ENCODE measurements at regions not wholly inside any gene's neighbourhood (a gene's known extent, or its start where the extent isn't known, plus 50 kb on each side); places are given as distances from the start of the nearest gene placed in this dataset.
"Not testable (repeated sequence)": the region's sequence is repeated elsewhere in the genome, so short reads cannot be mapped to it uniquely, and the experiment has no call there.

- no peak overlapping the region for H3K4me2 ChIP-seq (ENCODE audit: insufficient read depth, low read length)
- H3K27ac ChIP-seq (ENCODE audit: insufficient read depth, low read depth, low read length) = no peak overlapping the region
- no peaks in the 10 kb centered on the region for H3K9me3 ChIP-seq (replicated peaks; ENCODE audit: control insufficient read depth, insufficient read depth, low read length)
- H3K9me1 ChIP-seq (replicated peaks; ENCODE audit: control insufficient read depth, extremely low read depth, insufficient read depth, low read length) = no peaks in the 10 kb centered on the region
- no peak for TF ChIP-seq JUN (IDR thresholded peaks at IDR 0.05; ENCODE audit: borderline replicate concordance, insufficient read depth, insufficient read length, low read depth)
- TF ChIP-seq POLR2A (IDR thresholded peaks at IDR 0.05; ENCODE audit: low read depth, low read length) = no peak
- no peak for TF ChIP-seq MYC (IDR thresholded peaks at IDR 0.05; ENCODE audit: low read depth, low read length)
- ChIA-PET POLR2A (no interaction called here), CTCF (no interaction called here)
- dilution Hi-C loops (cut with MboI; ENCODE audit: extremely low pct_ligation_motif_present, low sequenced_read_pairs) (no loop called here), intact Hi-C loops (cut with micrococcal nuclease) (no loop called here)
- no peaks in the 10 kb centered on the region for H3K79me2 ChIP-seq (ENCODE audit: control insufficient read depth, insufficient read depth, low read length)
- no TSS peak for BruUV-seq (replicated peaks)
- H4K20me1 ChIP-seq (replicated peaks; ENCODE audit: control insufficient read depth, extremely low read depth, insufficient read depth, low read length) = no peaks in the 10 kb centered on the region
- H3K4me3 ChIP-seq (replicated peaks in 1 of 3; ENCODE audit: insufficient read depth in 1 of 3, low read depth in 1 of 3, low read length in 3 of 3) = no peak overlapping the region
- H3K27me3 ChIP-seq (ENCODE audit: control insufficient read depth in 2 of 2, insufficient read depth in 2 of 2, low read length in 2 of 2) = no peaks in the 10 kb centered on the region
- H3K4me1 ChIP-seq (ENCODE audit: control insufficient read depth, extremely low read depth, insufficient read depth, low read length) = no peaks in the 10 kb centered on the region
- peak; percentile 80 for DNase-seq (ENCODE audit: low read depth, low spot score)
- H2AFZ ChIP-seq (ENCODE audit: low read depth, low read length) = no peak overlapping the region
- H3K9ac ChIP-seq (replicated peaks; ENCODE audit: extremely low read depth, insufficient read depth, low read length) = no peak overlapping the region
- H3K36me3 ChIP-seq (ENCODE audit: control insufficient read depth in 2 of 2, extremely low read depth in 1 of 2, insufficient read depth in 2 of 2, low read length in 2 of 2) = no peaks in the 10 kb centered on the region
- no peak for FAIRE-seq
Measured at GRCh38 chr19:13633109-13633508, 126.8 kb upstream of the CACNA1A start.

DNA sequence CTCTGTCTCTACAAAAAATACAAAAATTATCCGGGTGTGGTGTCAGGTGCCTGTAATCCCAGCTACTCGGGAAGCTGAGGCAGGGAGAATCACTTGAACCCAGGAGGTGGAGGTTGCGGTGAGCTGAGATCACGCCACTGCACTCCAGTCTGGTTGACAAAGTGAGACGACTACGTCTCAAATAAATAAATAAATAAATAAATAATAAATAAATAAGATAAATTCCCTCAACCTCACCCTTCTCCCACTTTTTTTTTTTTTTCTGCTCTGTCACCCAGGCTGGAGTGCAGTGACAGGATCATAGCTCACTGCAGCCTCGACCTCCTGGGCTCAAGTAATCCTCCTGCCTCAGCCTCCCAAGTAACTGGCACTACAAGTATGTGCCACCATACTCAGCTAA lies 125.9 kb upstream of the CACNA1A start:
- H3K79me2 ChIP-seq (ENCODE audit: control insufficient read depth, insufficient read depth, low read length); intact Hi-C loops (cut with micrococcal nuclease); H4K20me1 ChIP-seq (replicated peaks; ENCODE audit: control insufficient read depth, extremely low read depth, insufficient read depth, low read length); H2AFZ ChIP-seq (ENCODE audit: low read depth, low read length); H3K4me1 ChIP-seq (ENCODE audit: control insufficient read depth, extremely low read depth, insufficient read depth, low read length); H3K4me3 ChIP-seq (replicated peaks in 1 of 3; ENCODE audit: insufficient read depth in 1 of 3, low read depth in 1 of 3, low read length in 3 of 3); FAIRE-seq; H3K27ac ChIP-seq (ENCODE audit: insufficient read depth, low read depth, low read length); H3K9me3 ChIP-seq (replicated peaks; ENCODE audit: control insufficient read depth, insufficient read depth, low read length); H3K9me1 ChIP-seq (replicated peaks; ENCODE audit: control insufficient read depth, extremely low read depth, insufficient read depth, low read length); dilution Hi-C loops (cut with MboI; ENCODE audit: extremely low pct_ligation_motif_present, low sequenced_read_pairs); H3K27me3 ChIP-seq (ENCODE audit: control insufficient read depth in 2 of 2, insufficient read depth in 2 of 2, low read length in 2 of 2); H3K4me2 ChIP-seq (ENCODE audit: insufficient read depth, low read length); H3K9ac ChIP-seq (replicated peaks; ENCODE audit: extremely low read depth, insufficient read depth, low read length); CTCF ChIA-PET; POLR2A ChIA-PET; BruUV-seq (replicated peaks); DNase-seq (ENCODE audit: low read depth, low spot score); H3K36me3 ChIP-seq (ENCODE audit: control insufficient read depth in 2 of 2, extremely low read depth in 1 of 2, insufficient read depth in 2 of 2, low read length in 2 of 2): not testable (repeated sequence)
